ENCODE measurements at regions not wholly inside any gene's neighbourhood (a gene's known extent, or its start where the extent isn't known, plus 50 kb on each side); places are given as distances from the start of the nearest gene placed in this dataset.

GRCh38 chr2:194166818-194167217, 1490.2 kb upstream of the SLC39A10 start:
- no peaks in the 10 kb centered on the region for H3K4me1 Mint-ChIP-seq
- no peak for TF ChIP-seq CTCF (IDR thresholded peaks at IDR 0.05)
- no peak overlapping the region for H3K27ac Mint-ChIP-seq
- intact Hi-C loops (cut with micrococcal nuclease) = loop anchor here (1.0 to 2.0 kb wide), 3 partner anchors 1151 to 1901 kb away; partner anchors contain the start of gene DNAH7
- no peaks in the 10 kb centered on the region for H3K9me3 Mint-ChIP-seq
- no peaks in the 10 kb centered on the region for H3K27me3 Mint-ChIP-seq
- no peaks in the 10 kb centered on the region for H3K36me3 Mint-ChIP-seq (ENCODE audit: low read depth)
- no peak overlapping the region for H3K4me3 Mint-ChIP-seq
- CTCF ChIA-PET = no interaction called here
- ATAC-seq (ENCODE audit: low read depth) (no peak), DNase-seq (no peak)
- POLR2A ChIA-PET = no interaction called here

- H3K4me3 Mint-ChIP-seq = no peak overlapping the region
- no peak for TF ChIP-seq CTCF (IDR thresholded peaks at IDR 0.05)
- ATAC-seq (ENCODE audit: low read depth) (no peak), DNase-seq (no peak)
- no peaks in the 10 kb centered on the region for H3K27me3 Mint-ChIP-seq
- ChIA-PET CTCF (no interaction called here), POLR2A (no interaction called here)
- H3K36me3 Mint-ChIP-seq (ENCODE audit: low read depth) = no peaks in the 10 kb centered on the region
- H3K9me3 Mint-ChIP-seq = peaks cover 9% of the 10 kb centered on the region
- no peaks in the 10 kb centered on the region for H3K4me1 Mint-ChIP-seq
- H3K27ac Mint-ChIP-seq = no peak overlapping the region
- intact Hi-C loops (cut with micrococcal nuclease) = no loop called here
Observed at GRCh38 chr2:194155431-194155830, 1501.6 kb upstream of the SLC39A10 start.

- H3K4me3 Mint-ChIP-seq = no peak overlapping the region
- H3K9me3 Mint-ChIP-seq = no peaks in the 10 kb centered on the region
- TF ChIP-seq CTCF (IDR thresholded peaks at IDR 0.05) = no peak
- no peaks in the 10 kb centered on the region for H3K27me3 Mint-ChIP-seq
- no peak overlapping the region for H3K27ac Mint-ChIP-seq
- ChIA-PET CTCF (no interaction called here), POLR2A (no interaction called here)
- DNase-seq = no peak
- H3K4me1 Mint-ChIP-seq = no peaks in the 10 kb centered on the region
- intact Hi-C loops (cut with micrococcal nuclease) = no loop called here
- ATAC-seq (ENCODE audit: low read depth) = no peak
- no peaks in the 10 kb centered on the region for H3K36me3 Mint-ChIP-seq (ENCODE audit: low read depth)
Observed at GRCh38 chr2:194151231-194151630, 1505.8 kb upstream of the SLC39A10 start.

- Mint-ChIP-seq H3K27ac (no peak overlapping the region), H3K36me3 (ENCODE audit: low read depth) (no peaks in the 10 kb centered on the region), H3K27me3 (no peaks in the 10 kb centered on the region), H3K4me3 (no peak overlapping the region), H3K4me1 (no peaks in the 10 kb centered on the region), H3K9me3 (no peaks in the 10 kb centered on the region)
- POLR2A ChIA-PET = no interaction called here
- TF ChIP-seq CTCF (IDR thresholded peaks at IDR 0.05) = no peak
- CTCF ChIA-PET = no interaction called here
- DNase-seq = no peak
- intact Hi-C loops (cut with micrococcal nuclease) = no loop called here
- no peak for ATAC-seq (ENCODE audit: low read depth)
Observed at GRCh38 chr2:194135463-194135862, 1521.6 kb upstream of the SLC39A10 start.

GRCh38 chr2:194128810-194129209, 1528.2 kb upstream of the SLC39A10 start:
- no peaks in the 10 kb centered on the region for H3K27me3 Mint-ChIP-seq
- H3K36me3 Mint-ChIP-seq (ENCODE audit: low read depth) = no peaks in the 10 kb centered on the region
- H3K27ac Mint-ChIP-seq = no peak overlapping the region
- TF ChIP-seq CTCF (IDR thresholded peaks at IDR 0.05) = no peak
- intact Hi-C loops (cut with micrococcal nuclease) = no loop called here
- ATAC-seq (ENCODE audit: low read depth) (no peak), DNase-seq (no peak)
- no peak overlapping the region for H3K4me3 Mint-ChIP-seq
- H3K4me1 Mint-ChIP-seq = no peaks in the 10 kb centered on the region
- CTCF ChIA-PET = no interaction called here
- H3K9me3 Mint-ChIP-seq = peaks cover 3% of the 10 kb centered on the region
- POLR2A ChIA-PET = no interaction called here
